HG03460 (cell line): ENCODE measurements at regions not wholly inside any gene's neighbourhood (a gene's known extent, or its start where the extent isn't known, plus 50 kb on each side); places are given as distances from the start of the nearest gene placed in this dataset.
"Not testable (repeated sequence)": the region's sequence is repeated elsewhere in the genome, so short reads cannot be mapped to it uniquely, and the experiment has no call there.

ENCODE experiments used
- ATAC-seq: cut with Tn5 transposase; IDR thresholded peaks from one replicate; pipeline ENCODE4 v1.9.1; 2021; ENCODE audit not compliant: unreplicated experiment

GRCh38 chr4:189215574-189215973 lies 725.1 kb upstream of the FRG1 start:
- no peak for ATAC-seq

- no peak for ATAC-seq
These were observed 719.0 kb upstream of the FRG1 start for GRCh38 chr4:189221691-189222090.

DNA sequence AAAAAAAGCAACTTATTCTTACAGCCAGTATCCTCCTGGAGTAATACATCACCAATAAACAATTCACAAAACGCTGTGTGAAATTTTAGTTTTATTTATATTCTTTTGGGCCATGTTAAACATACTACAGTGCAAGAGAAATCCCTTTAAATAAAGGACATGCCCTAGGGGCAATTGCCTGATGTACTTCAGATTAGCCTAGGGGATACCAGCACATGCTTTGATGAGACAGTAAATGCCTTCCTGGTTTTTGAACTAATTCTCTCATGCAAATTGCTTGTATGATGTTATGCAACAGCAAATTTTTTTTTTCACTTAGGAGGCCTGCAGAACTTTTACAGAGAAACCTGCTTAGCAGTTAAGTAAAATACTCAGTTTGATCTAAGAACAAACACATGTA lies 711.9 kb upstream of the FRG1 start:
- no peak for ATAC-seq

- ATAC-seq, result no peak
These were observed 708.4 kb upstream of the FRG1 start for GRCh38 chr4:189232274-189232673.

DNA sequence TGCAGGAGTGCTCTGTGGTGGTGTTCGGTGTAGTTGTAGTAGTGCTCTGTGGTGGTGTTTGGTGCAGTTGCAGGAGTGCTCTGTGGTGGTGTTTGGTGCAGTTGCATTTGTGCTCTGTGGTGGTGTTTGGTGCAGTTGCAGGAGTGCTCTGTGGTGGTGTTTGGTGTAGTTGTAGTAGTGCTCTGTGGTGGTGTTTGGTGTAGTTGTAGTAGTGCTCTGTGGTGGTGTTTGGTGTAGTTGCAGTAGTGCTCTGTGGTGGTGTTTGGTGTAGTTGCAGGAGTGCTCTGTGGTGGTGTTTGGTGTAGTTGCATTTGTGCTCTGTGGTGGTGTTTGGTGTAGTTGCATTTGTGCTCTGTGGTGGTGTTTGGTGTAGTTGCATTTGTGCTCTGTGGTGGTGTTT lies 706.9 kb upstream of the FRG1 start:
- not testable (repeated sequence) for ATAC-seq

GRCh38 chr4:189234948-189235347 lies 705.7 kb upstream of the FRG1 start:
- ATAC-seq, result not testable (repeated sequence)

DNA sequence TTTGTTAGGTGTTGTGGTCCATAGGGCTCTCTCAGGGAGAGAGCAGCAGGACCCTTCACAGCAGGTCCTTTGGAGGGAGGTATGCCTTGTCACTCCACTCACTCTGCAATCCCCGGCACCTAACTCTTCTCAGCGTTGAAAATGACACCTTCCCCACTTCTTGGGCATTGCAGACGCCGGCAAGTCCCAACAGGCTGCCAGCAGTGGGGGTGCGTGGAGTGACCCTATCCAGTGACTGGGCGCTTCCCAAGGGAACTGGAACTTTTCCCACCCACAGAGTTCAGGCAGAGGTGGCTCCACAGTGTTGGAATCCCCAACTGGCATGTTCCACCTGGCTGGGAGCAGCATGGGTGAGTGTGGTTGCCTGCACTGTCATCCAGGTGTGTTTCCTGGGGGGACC lies 705.1 kb upstream of the FRG1 start:
- ATAC-seq, result no peak

- not testable (repeated sequence) for ATAC-seq
These were observed 704.4 kb upstream of the FRG1 start for GRCh38 chr4:189236321-189236720.

DNA sequence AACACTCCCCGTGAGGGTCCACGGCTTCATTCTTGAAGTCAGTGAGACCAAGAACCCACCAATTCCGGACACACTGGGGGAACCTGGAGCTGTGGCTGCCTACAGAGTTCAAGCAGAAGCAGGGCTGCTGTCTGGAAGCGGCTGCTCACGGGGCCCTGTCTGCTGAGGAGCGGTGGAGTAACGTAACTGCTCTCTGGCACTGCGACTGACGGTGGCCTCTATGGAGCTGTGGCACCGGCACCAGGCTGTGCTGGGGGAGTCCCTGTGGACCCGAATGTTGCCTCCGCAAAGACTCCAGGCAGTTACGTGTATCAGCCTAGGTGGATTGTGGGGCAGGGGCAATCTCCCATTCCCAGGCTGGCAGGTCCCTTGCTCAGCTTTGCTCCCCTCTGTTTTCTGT lies 703.3 kb upstream of the FRG1 start:
- no peak for ATAC-seq

DNA sequence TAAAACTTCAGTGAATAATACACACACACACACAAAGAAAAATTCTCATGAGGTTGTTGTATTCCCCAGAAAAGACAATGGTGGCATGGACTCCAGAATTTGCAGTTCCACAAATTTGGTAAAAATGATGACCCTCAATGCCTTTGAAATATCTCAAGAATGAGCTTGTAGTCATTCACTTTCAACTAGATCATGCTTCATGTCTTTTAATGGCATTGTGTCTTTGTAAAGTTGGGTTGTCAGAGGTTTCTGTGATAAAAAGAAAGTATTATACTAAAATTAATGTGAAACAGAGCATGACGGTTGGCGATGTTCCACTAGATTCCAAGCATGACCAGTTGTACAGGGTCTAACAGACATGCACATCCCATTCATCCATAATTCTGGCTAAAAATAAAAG lies 685.0 kb upstream of the FRG1 start:
- ATAC-seq, result no peak

DNA sequence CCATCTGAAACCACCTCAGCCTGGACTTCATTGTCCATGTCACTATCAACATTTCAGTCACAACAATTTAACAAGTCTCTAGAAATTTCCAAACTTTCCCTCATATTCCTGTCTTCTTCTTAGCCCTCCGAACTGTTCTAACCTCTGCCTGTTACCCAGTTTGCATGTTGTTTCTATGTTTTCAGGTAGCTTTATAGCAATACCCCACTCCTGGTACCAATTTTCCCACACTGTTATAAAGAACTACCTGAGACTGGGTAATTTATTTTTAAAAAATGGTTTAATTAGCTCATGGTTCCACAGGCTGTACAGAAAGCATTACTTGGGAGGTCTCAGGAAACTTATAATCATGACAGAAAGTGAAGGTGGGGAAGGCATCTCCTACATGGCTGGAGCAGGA lies 679.2 kb upstream of the FRG1 start:
- no peak for ATAC-seq

GRCh38 chr4:189265515-189265914 lies 675.2 kb upstream of the FRG1 start:
- ATAC-seq, result no peak

DNA sequence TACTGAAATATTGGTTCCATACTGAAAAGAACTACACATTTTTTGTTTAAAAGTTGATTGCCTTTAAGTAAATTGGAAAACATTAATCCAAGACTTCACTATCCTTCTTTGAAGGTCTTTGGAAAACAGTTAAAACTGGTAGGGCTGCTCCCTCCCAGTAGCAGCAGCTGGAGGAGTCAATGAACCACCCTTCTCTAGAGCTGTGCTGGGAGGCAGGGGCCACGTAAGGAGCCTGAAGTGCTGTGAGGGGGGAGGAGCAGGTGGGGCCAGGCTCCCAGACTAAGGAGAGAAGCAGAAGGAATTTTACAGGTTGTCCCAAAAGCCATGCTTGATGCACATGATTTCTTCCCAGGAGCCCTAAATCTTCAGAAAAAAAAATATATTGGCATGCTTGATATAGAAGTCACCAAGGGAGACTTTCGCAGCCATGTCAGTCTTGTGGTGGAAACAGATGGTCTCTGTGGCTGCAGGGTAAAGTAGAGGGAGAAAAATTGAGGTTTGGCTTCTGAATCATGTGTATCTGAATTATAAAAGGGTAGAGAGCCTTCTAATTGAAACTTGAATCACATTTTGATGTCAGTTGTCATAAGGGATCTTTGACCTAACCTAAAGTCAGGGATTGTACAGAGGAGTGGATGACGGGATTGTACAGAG lies 673.2 kb upstream of the FRG1 start:
- ATAC-seq, result no peak

GRCh38 chr4:189278597-189279165 lies 662.0 kb upstream of the FRG1 start:
- ATAC-seq, result no peak

- ATAC-seq, result no peak
These were observed 661.5 kb upstream of the FRG1 start for GRCh38 chr4:189279188-189279587.

DNA sequence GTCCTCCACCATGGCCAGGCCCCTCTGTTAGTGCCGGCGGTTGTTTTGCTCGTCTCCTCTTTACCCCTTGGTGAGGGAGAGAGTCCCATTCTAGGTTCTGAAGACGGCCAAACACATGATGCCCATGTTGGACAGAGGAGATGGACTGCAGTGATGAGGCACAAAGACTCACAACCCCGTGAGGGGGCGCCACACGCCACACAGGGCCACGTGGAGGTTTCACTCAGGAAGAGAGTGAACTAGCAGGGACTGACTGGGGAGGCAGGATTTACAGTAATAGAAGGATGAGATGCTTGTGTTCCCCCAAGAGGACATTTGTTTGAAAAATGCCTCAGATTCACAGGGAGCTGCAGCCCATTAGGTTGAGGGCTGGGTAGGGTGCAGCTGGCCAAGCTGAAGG lies 655.3 kb upstream of the FRG1 start:
- no peak for ATAC-seq

DNA sequence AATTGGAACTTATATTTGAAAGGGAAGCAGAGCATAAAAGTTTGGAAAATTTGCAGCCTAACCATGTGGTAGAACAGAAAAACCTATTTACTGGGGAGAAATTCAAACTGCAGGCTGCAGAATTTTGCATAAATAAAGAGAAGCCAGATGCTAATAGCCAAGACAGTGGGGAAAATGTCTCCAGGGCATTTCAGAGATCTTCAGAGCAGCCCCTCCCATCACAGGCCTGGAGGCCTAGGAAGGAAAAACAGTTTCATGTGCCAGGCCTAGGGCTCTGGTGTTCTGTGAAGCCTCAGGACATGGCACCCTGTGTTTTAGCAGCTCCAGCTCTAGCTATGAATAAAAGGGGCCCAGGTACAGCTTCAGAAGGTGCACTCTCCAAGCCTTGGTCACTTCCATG lies 648.7 kb upstream of the FRG1 start:
- ATAC-seq, result no peak

DNA sequence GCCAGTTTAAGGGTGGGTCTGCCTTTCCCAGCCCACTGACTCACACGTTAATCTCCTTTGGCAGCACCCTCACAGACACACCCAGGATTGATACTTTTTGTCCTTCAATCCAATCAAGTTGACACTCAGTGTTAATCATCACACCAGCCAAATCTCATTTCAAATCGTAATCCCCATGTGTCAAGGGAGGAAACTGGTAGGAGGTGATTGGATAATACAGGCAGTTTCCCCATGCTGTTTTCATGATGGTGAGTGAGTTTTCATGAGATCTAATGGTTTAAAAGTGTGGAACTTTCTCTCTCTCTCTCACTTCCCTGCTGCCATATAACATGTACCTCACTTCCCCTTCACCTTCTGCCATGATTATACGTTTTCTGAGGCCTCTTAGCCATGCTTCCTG lies 647.2 kb upstream of the FRG1 start:
- ATAC-seq, result no peak

DNA sequence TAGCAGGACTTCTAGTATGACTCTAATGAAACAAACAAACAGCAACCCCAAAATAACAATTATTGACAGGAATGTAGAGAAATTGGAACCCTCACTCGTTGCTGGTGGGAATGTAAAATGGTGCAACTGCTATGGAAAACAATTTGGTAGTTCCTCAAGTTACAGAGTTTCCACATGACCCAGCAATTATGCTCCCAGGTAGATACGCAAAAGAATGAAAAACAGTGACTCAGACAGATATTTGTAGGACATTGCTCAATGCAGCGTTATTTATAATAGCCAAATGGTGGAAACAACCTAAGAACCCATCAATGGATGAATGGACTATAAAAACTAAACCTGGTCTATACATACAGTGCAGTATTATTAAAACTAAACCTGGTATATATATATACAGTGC lies 646.1 kb upstream of the FRG1 start:
- no peak for ATAC-seq

GRCh38 chr4:189299706-189300105 lies 641.0 kb upstream of the FRG1 start:
- no peak for ATAC-seq

DNA sequence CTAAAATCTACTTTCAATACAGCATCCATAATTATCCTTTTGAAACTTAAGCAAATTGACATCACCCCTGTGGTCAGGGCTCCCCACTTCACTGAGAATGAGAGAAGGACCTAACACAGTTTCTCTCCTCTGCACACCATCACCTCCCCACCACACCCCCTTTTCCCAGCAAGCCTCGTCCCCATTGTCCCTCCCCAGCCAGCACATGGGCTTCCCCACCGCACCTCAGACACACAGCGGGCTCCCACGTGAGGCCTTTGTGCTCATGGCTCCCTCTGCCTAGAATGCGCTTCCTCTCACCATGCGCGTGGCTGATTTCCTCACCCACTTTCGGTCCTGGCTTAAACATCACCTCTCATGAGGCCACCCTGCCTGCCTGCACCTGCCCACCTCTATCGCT lies 639.0 kb upstream of the FRG1 start:
- ATAC-seq, result no peak

DNA sequence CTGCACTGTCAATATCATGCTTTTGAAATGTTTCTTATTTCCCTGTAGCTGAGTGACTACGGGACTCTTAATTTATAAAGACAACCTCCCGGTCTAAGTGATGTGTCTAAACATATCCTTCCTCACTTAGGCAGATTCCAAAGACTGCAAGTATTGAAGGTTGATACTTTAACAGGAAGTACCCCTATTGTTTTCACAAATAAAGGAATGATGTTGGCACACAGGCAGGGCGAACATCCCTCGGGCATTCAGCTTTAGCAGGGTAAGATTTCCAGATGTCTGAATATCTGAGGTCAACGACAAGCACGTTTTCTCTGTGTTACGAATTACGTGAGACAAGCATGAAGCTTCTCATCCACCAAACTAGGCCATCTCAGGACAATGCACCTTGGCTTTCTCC lies 638.0 kb upstream of the FRG1 start:
- ATAC-seq, result no peak

DNA sequence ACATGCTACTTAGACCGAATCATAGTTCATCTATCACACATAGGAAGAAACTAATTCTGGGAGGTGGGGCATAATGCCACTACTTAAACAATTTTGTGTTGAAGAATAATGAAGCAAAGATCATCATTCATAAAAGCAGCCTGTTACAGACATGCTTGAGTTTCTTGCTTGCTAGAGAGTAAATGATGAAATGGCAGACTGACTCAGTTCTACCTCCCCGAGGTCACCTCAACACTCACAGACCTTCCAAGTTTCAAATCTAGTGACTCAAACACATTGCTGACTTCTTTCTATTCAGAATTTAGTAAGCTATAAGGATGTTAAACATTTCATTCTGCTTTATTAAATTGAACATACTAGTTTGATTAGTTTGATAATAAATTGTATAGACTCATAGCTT lies 636.5 kb upstream of the FRG1 start:
- ATAC-seq, result no peak
